Panc1 (cell line): ENCODE measurements at regions not wholly inside any gene's neighbourhood (a gene's known extent, or its start where the extent isn't known, plus 50 kb on each side); places are given as distances from the start of the nearest gene placed in this dataset.

Experiments used
- ATAC-seq: fragments of 200-7000 bp; cut with Tn5 transposase; 2 replicates; pipeline ENCODE4 v1.9.1; 2020; ENCODE audit warnings: mild to moderate bottlenecking, moderate library complexity
- BruUV-seq: library from RNA; stranded (reverse); fragments of 400-500 nt; replicated peaks from 2 replicates; lab custom pipeline; 2021; lab: Mats Ljungman, UMichigan
- CTCF ChIA-PET: fragments of 300-600 bp; sonication (Branson Sonifier 250); formaldehyde crosslinking; loops from one replicate; lab custom pipeline; 2022; ENCODE audit warnings: antibody characterized with exemption; lab: Charles Lee
- POLR2A ChIA-PET: fragments of 300-600 bp; sonication (Branson Sonifier 250); formaldehyde crosslinking; loops from one replicate; lab custom pipeline; 2022; ENCODE audit warnings: antibody characterized with exemption; lab: Charles Lee
- DNase-seq: peaks from one replicate; pipeline ENCODE4 v3.0.0-alpha.2; 2010; ENCODE audit warnings: low read depth, low spot score
- H3K27ac ChIP-seq: 2 replicates; pipeline ENCODE4 v1.5.1; 2011; ENCODE audit warnings: mild to moderate bottlenecking, low read length, inconsistent platforms
- H3K27me3 ChIP-seq: fragments of 200-500 bp; sonication (Bioruptor generic); 2 replicates; pipeline ENCODE4 v1.6.0; 2014; ENCODE audit warnings: low read length, inconsistent platforms; ENCODE audit not compliant: control insufficient read depth, insufficient read depth
- H3K36me3 ChIP-seq: fragments of 200-500 bp; sonication (Bioruptor generic); 2 replicates; pipeline ENCODE4 v1.5.1; 2014; ENCODE audit warnings: inconsistent platforms, mild to moderate bottlenecking, low read length, moderate library complexity; ENCODE audit not compliant: control insufficient read depth, insufficient read depth
- H3K4me1 ChIP-seq: 2 replicates; pipeline ENCODE4 v1.5.1; 2011; ENCODE audit warnings: inconsistent platforms, mild to moderate bottlenecking, low read length, moderate library complexity; ENCODE audit not compliant: control insufficient read depth, insufficient read depth
- H3K4me3 ChIP-seq, 2 experiments: 2 replicates each; pipeline ENCODE4 v1.5.1; 2011 to 2012; ENCODE audit warnings: low read depth in 2 of 2, low read length in 2 of 2, mild to moderate bottlenecking in 2 of 2, inconsistent platforms in 1 of 2, moderate library complexity in 1 of 2
- H3K9me3 ChIP-seq: fragments of 200-500 bp; sonication (Bioruptor generic); 2 replicates; pipeline ENCODE4 v1.5.1; 2014; ENCODE audit warnings: low read depth, mild to moderate bottlenecking, inconsistent platforms, low read length, moderate library complexity; ENCODE audit not compliant: control insufficient read depth, insufficient read depth
- POLR2AphosphoS5 ChIP-seq: IDR thresholded peaks from 2 replicates; pipeline ENCODE4 v1.6.1; 2012; ENCODE audit warnings: mild to moderate bottlenecking, low read depth, low read length, moderate library complexity
- SIN3A ChIP-seq: IDR thresholded peaks from 2 replicates; pipeline ENCODE4 v1.6.1; 2012; ENCODE audit warnings: low read depth, mild to moderate bottlenecking, low read length, moderate library complexity, borderline replicate concordance; ENCODE audit not compliant: insufficient read depth
- TCF7L2 ChIP-seq: IDR thresholded peaks from 2 replicates; pipeline ENCODE4 v1.6.1; 2011; ENCODE audit warnings: mild to moderate bottlenecking, low read depth, low read length, inconsistent platforms
- in situ Hi-C: cut with HindIII; loops from 2 replicates; pipeline ENCODE4 v1.10.0; 2016; ENCODE audit warnings: low sequenced_read_pairs, low pct_unique_long_range_greater_than_20kb
- intact Hi-C: fragments of 100-400 bp; cut with micrococcal nuclease; formaldehyde crosslinking; loops from one replicate; pipeline ENCODE4 v1.10.0; 2022; ENCODE audit not compliant: unreplicated experiment
- TF ChIP-seq, protein P1 (sequence below), 2 experiments: IDR thresholded peaks; 2 replicates each; pipeline ENCODE4 v1.6.1; 2011 to 2012; ENCODE audit warnings: low read depth in 2 of 2, control low read depth in 1 of 2, low read length in 1 of 2, mild to moderate bottlenecking in 1 of 2, moderate library complexity in 1 of 2; ENCODE audit not compliant: insufficient read depth in 1 of 2
- TF ChIP-seq, protein P2 (sequence below): fragments of 450-650 bp; IDR thresholded peaks from 2 replicates; pipeline ENCODE4 v1.5.1; 2017; ENCODE audit warnings: mild to moderate bottlenecking

DNA sequence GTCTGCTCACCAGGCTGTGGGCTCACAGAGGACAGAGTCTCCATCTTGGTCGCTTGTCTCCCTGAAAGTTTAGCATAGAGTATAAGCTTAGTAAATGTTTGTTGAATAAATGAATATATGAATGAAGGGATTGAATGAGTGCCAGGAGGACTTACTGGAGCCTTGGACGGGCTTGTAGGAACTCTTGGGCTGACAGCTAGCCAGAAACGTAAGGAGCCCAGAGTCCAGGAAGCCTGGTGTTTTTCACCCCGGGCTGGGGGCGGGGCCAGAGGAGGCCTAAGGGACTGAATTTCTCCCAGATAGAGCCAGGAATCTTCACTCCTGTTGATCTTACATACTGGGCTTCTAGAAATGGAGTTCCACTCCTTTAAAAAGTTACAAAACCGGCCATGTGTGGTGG, 68.5 kb upstream of the SRSF6 start:
- DNase-seq = no peak
- ChIA-PET POLR2A (no interaction called here), CTCF (no interaction called here)
- ATAC-seq = no peak
- no peaks in the 10 kb centered on the region for H3K27me3 ChIP-seq
- no peaks in the 10 kb centered on the region for H3K36me3 ChIP-seq
- H3K27ac ChIP-seq = no peak overlapping the region
- H3K9me3 ChIP-seq = no peaks in the 10 kb centered on the region
- in situ Hi-C loops (no loop called here), intact Hi-C loops (no loop called here)
- BruUV-seq = no TSS peak
- H3K4me3 ChIP-seq = no peak overlapping the region
- TF ChIP-seq TCF7L2 (no peak), SIN3A (no peak), POLR2AphosphoS5 (no peak)
- TF ChIP-seq, protein P1, sequence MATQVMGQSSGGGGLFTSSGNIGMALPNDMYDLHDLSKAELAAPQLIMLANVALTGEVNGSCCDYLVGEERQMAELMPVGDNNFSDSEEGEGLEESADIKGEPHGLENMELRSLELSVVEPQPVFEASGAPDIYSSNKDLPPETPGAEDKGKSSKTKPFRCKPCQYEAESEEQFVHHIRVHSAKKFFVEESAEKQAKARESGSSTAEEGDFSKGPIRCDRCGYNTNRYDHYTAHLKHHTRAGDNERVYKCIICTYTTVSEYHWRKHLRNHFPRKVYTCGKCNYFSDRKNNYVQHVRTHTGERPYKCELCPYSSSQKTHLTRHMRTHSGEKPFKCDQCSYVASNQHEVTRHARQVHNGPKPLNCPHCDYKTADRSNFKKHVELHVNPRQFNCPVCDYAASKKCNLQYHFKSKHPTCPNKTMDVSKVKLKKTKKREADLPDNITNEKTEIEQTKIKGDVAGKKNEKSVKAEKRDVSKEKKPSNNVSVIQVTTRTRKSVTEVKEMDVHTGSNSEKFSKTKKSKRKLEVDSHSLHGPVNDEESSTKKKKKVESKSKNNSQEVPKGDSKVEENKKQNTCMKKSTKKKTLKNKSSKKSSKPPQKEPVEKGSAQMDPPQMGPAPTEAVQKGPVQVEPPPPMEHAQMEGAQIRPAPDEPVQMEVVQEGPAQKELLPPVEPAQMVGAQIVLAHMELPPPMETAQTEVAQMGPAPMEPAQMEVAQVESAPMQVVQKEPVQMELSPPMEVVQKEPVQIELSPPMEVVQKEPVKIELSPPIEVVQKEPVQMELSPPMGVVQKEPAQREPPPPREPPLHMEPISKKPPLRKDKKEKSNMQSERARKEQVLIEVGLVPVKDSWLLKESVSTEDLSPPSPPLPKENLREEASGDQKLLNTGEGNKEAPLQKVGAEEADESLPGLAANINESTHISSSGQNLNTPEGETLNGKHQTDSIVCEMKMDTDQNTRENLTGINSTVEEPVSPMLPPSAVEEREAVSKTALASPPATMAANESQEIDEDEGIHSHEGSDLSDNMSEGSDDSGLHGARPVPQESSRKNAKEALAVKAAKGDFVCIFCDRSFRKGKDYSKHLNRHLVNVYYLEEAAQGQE (IDR thresholded peaks at IDR 0.05; ENCODE audit: insufficient read depth in 1 of 2, low read depth in 2 of 2, low read length in 1 of 2) = no peak
- TF ChIP-seq, protein P2, sequence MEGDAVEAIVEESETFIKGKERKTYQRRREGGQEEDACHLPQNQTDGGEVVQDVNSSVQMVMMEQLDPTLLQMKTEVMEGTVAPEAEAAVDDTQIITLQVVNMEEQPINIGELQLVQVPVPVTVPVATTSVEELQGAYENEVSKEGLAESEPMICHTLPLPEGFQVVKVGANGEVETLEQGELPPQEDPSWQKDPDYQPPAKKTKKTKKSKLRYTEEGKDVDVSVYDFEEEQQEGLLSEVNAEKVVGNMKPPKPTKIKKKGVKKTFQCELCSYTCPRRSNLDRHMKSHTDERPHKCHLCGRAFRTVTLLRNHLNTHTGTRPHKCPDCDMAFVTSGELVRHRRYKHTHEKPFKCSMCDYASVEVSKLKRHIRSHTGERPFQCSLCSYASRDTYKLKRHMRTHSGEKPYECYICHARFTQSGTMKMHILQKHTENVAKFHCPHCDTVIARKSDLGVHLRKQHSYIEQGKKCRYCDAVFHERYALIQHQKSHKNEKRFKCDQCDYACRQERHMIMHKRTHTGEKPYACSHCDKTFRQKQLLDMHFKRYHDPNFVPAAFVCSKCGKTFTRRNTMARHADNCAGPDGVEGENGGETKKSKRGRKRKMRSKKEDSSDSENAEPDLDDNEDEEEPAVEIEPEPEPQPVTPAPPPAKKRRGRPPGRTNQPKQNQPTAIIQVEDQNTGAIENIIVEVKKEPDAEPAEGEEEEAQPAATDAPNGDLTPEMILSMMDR = no peak
- H3K4me1 ChIP-seq = no peaks in the 10 kb centered on the region

DNA sequence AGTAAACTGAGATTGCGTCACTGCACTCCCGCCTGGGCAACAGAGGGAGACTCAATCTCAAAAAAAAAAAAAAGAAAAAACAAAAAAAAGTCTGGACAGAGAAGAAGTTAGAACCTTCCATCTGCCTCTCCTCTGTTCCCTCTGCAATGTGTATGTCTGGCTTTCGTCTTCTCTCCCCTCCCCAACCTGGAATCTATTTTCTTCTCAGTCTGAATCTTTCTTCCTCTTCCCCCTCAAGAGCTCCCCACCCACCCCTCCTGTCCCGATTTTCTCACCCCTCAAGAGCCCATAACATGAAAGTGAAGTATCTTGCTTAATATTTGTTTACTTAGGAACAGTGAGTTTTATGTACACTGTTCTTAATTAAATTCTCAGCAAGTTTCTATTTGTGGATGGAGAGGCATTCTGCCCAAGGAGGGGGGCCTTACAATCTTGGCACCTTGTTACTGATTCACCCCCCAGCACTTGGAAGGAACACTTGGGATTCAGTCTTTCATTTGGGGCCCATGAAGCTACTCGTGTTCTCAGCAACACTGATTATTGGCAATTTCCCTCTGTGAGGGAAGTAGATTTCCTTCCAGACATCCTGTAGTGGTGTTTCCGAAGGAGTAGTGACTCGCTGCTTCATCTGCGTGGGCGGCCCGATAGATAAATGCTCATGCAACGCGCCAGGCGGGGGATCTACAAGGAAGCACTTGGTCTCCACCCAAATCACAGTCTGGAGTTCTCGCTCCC, 69.3 kb upstream of the SRSF6 start:
- no peaks in the 10 kb centered on the region for H3K4me1 ChIP-seq
- TF ChIP-seq, protein P1 (IDR thresholded peaks at IDR 0.05; ENCODE audit: insufficient read depth in 1 of 2, low read depth in 2 of 2, low read length in 1 of 2) = no peak
- TF ChIP-seq POLR2AphosphoS5 (no peak), SIN3A (no peak), TCF7L2 (no peak)
- TF ChIP-seq, protein P2 = no peak
- H3K36me3 ChIP-seq = no peaks in the 10 kb centered on the region
- ATAC-seq (no peak), DNase-seq (no peak)
- no TSS peak for BruUV-seq
- no peaks in the 10 kb centered on the region for H3K27me3 ChIP-seq
- no peak overlapping the region for H3K27ac ChIP-seq
- ChIA-PET CTCF (no interaction called here), POLR2A (no interaction called here)
- H3K9me3 ChIP-seq = no peaks in the 10 kb centered on the region
- intact Hi-C loops (no loop called here), in situ Hi-C loops (no loop called here)
- H3K4me3 ChIP-seq = no peak overlapping the region
